ENCODE measurements at regions not wholly inside any gene's neighbourhood (a gene's known extent, or its start where the extent isn't known, plus 50 kb on each side); places are given as distances from the start of the nearest gene placed in this dataset.
A peak's percentile ranks its signal among the peaks of the same experiment; 100 is the strongest.
"Not testable (repeated sequence)": the region's sequence is repeated elsewhere in the genome, so short reads cannot be mapped to it uniquely, and the experiment has no call there.

GRCh38 chr3:181518222-181518621, 193.5 kb upstream of the SOX2 start:
- DNase-seq, result no peak

DNA sequence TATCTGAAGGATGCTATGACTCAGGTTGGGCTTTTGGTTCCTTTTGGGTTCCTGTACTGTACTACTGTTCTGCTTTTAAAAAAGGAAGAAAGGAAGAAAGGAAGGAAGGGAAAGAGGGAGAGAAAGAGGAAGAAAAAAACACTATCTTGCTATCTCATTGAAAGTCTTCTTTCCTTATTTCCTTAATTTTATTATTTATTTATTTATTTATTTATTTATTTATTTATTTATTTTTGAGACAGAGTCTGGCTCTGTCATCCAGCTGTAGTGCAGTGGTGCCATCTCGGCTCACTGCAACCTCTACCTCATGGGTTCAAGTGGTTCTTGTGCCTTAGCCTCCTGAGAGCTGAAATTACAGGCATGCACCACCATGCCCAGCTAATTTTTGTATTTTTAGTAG, 198.9 kb upstream of the SOX2 start:
- no peak for DNase-seq

DNA sequence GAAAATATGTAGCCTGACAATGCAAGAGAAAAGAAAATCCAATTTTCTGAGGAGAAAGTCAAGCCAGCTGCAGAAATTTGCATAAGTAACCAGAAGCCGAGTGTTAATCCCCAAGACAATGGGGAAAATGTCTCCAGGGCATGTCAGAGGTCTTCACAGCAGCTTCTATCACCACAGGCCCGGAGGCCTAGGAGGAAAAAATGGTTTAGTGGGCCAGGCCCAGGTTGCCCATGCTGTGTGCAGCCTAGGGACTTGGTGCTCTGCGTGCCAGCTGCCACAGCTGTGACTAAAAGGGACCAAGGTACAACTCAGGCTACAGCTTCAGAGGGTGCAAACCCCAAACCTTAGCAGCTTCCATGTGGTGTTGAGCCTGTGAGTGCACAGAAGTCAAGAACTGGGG, 201.2 kb upstream of the SOX2 start:
- DNase-seq, result no peak

DNA sequence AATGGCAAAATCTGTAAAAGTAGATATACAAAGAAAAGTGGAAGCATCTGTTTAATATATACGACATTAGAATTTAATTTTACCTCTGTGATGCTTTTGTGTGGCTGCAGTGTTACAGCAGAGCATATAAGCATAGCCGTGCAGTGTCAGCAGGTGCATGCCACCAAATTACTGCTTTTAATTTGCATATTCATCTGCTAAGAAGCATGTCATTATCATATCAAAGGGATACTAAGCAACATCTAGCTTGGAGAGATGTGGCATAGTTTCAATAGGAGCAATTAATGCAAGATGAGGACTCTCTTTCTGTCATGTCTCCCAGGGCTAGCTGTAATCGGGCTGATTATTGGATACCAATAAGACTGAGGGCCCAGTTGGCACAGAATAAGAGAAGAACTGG, 214.4 kb upstream of the SOX2 start:
- DNase-seq, result no peak

DNA sequence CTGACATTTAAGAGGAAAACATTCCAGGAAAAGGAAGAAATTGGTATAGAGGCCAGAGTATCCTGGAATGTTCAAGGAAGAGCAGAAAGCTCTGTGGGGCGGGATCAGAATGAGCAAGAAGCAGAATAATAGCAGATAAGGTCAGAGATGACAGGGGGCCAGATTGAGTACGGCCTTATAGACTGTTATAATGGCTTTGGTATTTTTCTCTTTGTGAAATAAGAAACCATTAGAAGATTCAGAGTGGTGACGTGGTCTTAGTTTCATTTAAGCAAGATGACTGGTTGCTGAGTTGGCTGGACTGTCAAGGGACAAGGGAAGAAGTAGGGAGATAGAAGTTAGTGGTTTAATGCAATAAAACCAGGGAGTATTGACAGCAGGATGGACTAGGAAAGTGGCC, 218.3 kb upstream of the SOX2 start:
- no peak for DNase-seq

- DNase-seq, result no peak
Measured at GRCh38 chr3:181488536-181488935, 223.2 kb upstream of the SOX2 start.

DNA sequence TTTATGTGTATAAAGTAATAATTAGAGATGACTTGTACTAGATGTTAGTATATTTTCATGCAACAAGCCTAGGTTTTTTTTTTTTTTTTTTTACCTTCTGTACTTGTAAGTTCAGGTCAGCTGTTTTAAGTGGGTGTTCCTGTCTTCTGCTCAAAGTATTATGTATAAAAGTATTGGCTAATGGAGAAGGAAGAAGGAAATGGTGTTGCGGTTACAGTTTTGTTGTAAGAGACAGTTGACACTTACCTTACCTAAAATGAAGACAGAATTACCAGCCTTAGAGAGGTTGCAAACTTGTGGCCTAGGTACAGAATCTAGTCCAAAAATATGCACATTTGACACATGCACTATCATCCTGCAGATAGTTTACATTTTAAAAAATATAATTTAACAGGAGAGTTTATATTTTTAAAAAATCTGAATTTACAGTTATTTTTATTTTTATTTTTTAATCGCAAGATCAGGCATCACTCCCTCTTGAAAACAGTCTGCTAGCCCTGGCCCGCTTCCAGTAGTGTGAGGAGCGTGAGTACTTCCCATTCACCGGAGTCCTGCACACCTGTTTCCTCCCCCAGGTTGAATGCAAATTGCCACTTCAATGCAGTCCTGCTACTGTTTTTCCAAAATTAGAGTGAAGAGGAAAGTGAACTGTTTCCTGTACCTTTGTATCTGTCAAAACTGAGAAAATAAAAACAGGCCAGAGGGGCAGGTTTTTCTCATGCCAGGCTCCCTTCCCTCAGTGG, 224.3 kb upstream of the SOX2 start:
- no peak for DNase-seq

GRCh38 chr3:181486141-181486885, 225.4 kb upstream of the SOX2 start:
- DNase-seq, result no peak

DNA sequence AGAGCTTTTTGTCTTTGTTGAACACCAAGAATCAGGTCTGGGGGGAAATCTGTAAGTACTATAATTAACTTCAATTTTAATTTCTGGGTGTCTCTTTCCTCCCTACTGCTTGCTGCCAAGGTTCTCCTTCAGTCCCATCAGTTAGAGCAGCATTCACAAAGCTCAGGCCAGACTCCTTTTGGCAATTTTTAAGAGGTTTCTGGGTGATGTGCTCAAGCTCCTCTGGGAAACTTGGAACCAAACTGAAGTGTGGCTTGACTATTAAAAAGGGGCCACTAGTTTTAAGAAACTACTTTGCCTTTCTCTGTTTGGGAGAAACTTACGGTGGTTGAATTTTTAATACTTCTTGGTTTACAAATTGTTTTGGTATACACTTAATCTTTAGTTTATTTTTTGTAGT, 227.7 kb upstream of the SOX2 start:
- DNase-seq, result no peak

DNA sequence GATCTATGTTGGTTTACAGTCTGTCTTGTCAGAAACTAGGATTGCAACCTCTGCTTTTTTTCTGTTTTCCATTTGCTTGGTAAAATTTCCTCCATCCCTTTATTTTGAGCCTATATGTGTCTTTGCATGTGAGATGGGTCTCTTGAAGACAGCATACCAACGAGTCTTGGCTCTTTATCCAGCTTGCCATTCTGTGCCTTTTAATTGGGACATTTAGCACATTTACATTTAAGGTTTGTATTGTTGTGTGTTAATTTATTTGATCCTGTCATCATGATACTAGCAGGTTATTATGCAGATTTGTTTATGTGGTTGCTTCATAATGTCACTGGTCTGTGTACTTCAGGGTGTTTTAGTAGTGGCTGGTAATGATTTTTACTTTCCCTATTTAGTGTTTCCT, 236.6 kb upstream of the SOX2 start:
- not testable (repeated sequence) for DNase-seq

GRCh38 chr3:181470349-181470748, 241.4 kb upstream of the SOX2 start:
- no peak for DNase-seq

DNA sequence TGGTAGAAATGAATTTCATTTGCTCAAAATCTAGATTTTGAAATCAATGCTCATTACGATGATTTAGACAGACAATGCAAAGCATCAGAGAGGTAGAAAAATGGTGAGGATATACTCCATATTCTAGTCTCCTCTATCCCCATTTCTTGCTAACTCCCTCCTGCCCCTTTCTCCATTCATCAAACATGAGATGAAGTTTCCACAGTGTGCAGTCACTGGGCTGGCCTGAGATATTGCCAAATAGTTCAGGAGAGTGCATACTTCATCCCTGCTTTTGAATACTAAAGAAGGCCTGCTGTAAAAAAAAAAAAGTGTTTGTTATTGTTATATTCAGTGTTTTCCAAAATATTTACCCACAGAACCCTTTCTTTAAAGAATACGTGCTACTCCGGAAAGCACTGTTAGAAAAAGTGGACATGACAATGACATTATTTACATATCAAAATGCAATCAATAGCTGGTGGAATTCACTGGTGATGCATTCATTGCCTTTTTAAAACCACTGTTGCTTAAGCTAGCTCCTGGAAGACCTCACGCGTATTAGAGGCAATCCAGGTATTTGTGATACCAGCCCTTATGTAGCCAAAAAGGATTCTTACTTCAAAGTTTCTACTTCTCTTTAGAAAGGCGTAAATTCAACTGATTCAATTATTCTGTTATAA, 247.6 kb upstream of the SOX2 start:
- no peak for DNase-seq

DNA sequence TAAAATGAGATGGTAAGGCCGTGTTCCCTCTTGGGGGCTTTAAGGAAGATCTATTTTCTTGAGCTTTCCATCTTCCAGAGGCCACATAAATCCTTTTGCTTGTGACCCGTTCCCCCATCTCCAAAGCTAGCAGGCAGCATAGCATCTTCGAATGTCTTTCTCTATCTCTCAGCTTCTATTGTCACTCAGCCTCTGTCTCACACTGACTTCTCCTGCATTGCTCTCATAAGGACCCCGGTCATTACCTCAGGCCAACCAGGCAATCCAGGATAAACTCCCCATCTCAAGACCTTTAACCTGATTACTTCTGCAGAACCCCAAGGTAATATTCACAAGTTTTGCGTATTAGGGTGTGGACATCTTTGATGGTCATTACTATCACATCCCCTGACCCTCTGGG, 250.3 kb upstream of the SOX2 start:
- no peak for DNase-seq

DNA sequence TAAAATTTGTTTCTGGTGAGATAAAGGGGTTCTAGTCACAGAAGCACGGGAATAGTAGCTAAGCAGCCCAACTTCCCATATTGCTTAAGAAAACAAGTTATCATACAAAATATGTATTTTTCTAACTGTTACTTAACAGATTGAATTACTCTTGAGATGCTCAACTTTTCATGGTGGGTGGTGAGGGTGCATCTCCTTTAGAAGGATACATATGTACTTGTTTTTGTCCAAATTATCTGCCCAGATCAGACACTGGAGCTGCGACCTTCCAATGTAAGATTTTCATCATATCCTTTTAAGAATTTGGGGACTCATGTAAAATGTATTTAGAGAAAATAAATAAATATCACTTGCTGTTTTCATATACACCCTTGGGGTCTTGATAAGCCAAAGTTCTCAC, 252.2 kb upstream of the SOX2 start:
- DNase-seq, result no peak

DNA sequence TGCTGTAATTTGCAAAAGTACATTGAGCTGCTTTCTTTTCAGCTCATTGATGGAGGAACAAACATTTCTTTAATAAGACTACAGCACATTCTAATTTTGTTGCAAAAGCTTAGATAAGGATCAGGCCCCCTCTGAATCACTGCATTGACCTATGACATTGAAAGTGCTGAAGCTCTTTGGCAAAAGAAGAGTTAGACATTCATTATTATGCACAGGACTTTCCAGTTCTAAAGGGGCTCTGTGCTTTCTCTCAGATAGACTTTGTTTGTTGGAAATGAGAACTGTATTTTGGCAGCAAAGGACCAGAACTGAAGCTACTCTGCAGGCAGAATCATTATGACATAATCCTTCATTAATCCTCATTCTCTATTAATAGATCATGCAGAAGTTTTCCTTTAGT, 252.9 kb upstream of the SOX2 start:
- no peak for DNase-seq

GRCh38 chr3:181457756-181458155, 254.0 kb upstream of the SOX2 start:
- DNase-seq, result no peak

DNA sequence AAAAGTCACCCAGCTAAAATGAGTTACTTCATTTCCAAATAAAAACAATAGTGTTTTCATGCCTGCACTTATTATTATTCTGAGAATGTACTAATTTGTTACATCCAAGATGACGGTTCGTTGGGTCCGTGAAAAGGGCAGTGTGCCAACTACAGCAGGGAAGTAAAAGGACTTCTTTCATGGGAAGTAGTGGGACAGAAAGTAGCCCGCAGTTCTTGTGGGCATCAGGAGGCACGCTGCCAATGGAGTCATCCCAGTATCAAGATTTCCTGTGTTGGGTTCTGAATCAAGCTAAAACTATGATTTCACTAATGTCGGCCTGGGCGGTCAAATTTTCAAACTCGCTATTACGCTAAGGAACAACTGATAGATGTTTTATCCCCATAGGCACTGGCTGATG, 254.5 kb upstream of the SOX2 start:
- no peak for DNase-seq

- DNase-seq, result no peak
Measured at GRCh38 chr3:181455276-181455675, 256.4 kb upstream of the SOX2 start.

GRCh38 chr3:181454451-181455027, 257.2 kb upstream of the SOX2 start:
- DNase-seq, result peak; percentile 44

- no peak for DNase-seq
Measured at GRCh38 chr3:181446741-181447140, 265.0 kb upstream of the SOX2 start.

- no peak for DNase-seq
Measured at GRCh38 chr3:181442066-181442465, 269.7 kb upstream of the SOX2 start.

- DNase-seq, result no peak
Measured at GRCh38 chr3:181432992-181433391, 278.7 kb upstream of the SOX2 start.

GRCh38 chr3:181431748-181432147, 280.0 kb upstream of the SOX2 start:
- DNase-seq, result no peak

DNA sequence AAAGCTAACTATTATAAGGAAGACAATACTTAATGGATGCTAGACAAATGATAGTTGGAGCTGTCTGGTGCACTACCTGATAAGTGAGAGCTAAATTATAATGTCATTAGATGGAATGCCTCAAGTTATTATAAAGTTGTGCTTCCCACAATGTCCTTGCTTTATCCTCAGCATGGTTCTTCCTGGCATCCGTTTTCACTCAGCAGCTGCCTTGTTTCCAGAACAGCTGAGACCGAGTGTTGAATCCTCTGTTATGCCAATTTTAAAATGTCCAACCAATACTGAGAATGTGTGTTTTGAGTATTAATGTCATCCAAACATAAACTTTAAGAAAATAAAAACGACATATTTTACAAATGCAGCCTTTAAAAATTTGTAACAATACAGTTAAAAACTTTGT, 286.7 kb upstream of the SOX2 start:
- no peak for DNase-seq
